Gastroesophageal sphincter (tissue), 3 donors: ENCODE measurements at regions not wholly inside any gene's neighbourhood (a gene's known extent, or its start where the extent isn't known, plus 50 kb on each side); places are given as distances from the start of the nearest gene placed in this dataset.

Experiments
- EP300 ChIP-seq: sonication (generic); formaldehyde crosslinking; IDR thresholded peaks from one replicate; pipeline ENCODE4 v1.6.1; 2017; ENCODE audit warnings: antibody characterized with exemption, mild to moderate bottlenecking
- POLR2A ChIP-seq, 2 donors: fragments of 450-650 bp; IDR thresholded peaks; one replicate each; pipeline ENCODE4 v1.6.1; 2017; ENCODE audit warnings: antibody characterized with exemption in 2 of 2, mild to moderate bottlenecking in 2 of 2, moderate library complexity in 1 of 2
- POLR2AphosphoS5 ChIP-seq: sonication (generic); formaldehyde crosslinking; IDR thresholded peaks from one replicate; pipeline ENCODE4 v1.6.1; 2017; ENCODE audit warnings: antibody characterized with exemption
- TF ChIP-seq, protein P1 (sequence below), 4 experiments: fragments of 200-600 bp in 2 of 4; fragments of 450-650 bp in 2 of 4; sonication (generic) in 1 of 4; IDR thresholded peaks; one replicate each; pipeline ENCODE4 v1.5.1; 2017 to 2019; ENCODE audit warnings: antibody characterized with exemption in 4 of 4, mild to moderate bottlenecking in 2 of 4, moderate library complexity in 2 of 4

DNA sequence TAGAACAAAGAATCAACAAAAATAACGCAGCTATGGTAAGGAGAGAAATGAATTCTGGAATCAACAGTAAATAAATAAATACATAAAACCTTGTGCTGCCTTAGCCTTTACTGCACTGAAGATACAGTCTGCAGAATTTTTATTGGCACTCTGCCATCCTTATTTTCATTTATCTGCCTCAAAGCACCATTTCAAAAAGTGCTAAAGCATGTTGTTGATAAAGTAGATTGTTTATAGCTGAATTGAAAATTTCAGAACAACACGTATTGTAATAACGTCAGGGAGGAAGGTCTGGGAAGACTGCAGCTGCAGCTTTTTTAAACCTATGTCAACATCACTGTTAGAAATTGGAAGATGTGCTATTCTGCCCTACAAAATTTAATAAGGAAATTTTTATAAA lies 787.2 kb downstream of the PLCL1 start:
- TF ChIP-seq, protein P1, sequence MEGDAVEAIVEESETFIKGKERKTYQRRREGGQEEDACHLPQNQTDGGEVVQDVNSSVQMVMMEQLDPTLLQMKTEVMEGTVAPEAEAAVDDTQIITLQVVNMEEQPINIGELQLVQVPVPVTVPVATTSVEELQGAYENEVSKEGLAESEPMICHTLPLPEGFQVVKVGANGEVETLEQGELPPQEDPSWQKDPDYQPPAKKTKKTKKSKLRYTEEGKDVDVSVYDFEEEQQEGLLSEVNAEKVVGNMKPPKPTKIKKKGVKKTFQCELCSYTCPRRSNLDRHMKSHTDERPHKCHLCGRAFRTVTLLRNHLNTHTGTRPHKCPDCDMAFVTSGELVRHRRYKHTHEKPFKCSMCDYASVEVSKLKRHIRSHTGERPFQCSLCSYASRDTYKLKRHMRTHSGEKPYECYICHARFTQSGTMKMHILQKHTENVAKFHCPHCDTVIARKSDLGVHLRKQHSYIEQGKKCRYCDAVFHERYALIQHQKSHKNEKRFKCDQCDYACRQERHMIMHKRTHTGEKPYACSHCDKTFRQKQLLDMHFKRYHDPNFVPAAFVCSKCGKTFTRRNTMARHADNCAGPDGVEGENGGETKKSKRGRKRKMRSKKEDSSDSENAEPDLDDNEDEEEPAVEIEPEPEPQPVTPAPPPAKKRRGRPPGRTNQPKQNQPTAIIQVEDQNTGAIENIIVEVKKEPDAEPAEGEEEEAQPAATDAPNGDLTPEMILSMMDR (IDR thresholded peaks at IDR 0.05) = no peak
- TF ChIP-seq EP300 = no peak
- no peak for TF ChIP-seq POLR2A (IDR thresholded peaks at IDR 0.05)
- TF ChIP-seq POLR2AphosphoS5 = no peak
